ENCODE measurements at regions not wholly inside any gene's neighbourhood (a gene's known extent, or its start where the extent isn't known, plus 50 kb on each side); places are given as distances from the start of the nearest gene placed in this dataset.

DNA sequence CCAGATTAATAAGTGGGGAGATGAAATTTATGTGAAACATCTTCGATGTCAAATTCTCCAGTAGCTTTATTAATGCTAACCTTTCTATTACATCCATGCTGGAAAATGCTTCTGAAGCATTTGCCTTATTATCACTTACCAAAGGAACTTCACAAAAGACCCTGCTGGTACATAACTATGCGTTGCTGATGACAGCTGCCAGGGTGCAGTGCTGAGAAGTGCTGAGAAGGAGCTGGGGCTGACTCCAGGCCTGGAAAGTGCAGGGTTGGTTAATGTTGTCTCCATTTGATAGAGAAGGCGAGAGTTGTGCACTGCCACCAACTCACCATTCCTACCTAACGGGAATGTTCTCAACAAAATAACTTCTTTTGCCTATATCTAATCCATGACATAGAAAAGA is 736.0 kb upstream of the NR2F2 start:
- no peak for DNase-seq

DNA sequence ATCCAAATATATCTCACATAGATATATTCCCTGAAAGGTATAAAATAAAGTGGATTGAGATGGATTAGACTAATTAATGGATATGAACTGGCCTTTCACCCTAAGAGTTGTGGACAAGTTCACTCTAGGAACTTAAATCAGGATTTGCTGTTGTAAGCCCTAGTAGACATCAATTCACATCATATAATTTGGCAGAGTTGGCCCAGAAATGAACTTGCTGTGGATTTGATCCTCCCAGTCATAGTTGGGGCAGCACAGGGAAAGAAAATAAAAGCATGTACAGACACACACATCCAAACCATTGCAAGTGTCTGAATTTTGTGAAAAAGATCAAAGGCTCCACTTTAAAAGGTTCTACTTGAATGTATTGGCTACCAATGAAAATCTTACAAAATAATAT is 734.7 kb upstream of the NR2F2 start:
- no peak for DNase-seq

DNA sequence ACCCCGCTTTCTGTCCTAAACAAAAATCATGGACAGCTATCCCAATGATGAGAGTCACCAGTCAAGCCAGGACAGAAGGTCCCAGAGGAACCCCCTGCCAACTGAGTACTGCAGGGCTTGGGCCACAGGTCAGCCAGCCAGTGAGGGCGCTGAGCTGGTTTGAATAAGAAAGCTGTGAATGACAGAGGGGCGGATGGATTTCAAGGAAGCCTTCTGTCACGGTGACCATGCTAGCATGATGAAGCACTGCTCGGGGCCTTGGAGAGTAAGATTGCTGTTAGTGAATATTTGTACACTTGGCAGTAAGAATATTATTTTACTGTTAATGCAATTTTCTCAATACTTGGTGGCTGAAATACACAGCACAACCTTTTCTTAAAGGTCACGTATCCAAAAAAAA is 734.0 kb upstream of the NR2F2 start:
- DNase-seq, result no peak

DNA sequence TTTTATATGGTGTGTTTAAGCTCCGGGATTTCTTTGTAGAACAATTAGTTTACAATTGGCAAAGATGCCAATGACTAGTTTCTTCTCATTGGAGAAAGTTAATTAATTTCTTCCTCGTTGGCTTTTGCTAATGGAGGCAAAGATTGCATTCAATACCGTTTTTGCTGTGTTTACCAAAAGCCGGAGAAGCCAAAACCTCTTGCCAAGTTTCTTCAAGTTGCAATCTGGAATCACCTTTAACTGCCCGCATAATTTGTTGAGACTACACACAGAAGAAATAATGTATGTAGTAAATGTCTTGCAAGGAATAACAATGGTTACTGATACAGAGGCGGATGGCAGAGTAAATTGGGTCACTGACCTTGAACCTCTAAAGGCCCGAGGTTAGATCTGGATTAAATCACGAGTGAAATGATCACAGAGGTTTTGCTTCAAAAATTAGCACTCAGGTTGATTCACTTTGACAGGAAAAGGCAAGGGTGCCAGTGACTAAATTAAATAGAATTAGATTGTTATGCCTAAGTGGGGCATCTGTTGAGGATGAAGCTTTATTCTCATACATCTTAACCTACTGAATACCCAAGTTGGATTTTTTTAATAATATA is 732.1 kb upstream of the NR2F2 start:
- no peak for DNase-seq

DNA sequence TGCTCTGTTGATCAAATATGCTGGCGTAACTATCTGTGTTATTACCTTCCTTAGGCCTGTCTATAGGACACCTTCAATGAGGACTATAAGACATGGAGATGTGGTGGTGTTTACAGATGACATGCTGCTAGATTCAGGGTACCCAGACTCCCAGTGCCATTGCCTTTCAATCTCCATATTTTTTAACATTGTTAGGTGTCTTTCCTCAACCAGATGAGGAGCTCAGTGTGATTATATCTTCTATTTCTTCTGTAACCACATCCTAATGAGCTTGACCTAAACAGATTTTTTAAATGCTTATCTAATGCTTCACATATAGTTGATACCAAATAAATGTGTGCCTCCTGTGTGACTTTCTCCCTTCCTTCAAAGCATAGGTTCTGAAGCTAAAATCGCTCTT is 730.1 kb upstream of the NR2F2 start:
- no peak for DNase-seq

DNA sequence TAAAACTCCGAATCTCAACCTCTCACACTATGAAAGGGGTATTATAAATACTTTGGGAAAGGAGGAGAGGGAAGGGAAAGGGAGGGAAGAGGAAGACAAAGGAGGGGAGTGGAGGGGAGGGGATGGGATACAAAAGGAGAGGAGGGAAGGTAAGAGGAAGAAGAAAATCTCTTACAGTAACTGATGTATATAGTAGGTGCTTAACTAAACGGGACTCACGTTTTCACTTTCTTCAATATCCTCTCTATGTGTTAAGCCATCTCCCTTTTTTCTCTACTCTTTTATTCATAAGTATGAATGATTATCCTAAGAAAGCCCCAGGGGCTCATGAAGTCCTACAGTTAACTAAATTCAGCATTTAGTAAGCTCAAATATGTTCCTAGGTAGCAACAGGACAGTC is 729.6 kb upstream of the NR2F2 start:
- DNase-seq, result no peak

DNA sequence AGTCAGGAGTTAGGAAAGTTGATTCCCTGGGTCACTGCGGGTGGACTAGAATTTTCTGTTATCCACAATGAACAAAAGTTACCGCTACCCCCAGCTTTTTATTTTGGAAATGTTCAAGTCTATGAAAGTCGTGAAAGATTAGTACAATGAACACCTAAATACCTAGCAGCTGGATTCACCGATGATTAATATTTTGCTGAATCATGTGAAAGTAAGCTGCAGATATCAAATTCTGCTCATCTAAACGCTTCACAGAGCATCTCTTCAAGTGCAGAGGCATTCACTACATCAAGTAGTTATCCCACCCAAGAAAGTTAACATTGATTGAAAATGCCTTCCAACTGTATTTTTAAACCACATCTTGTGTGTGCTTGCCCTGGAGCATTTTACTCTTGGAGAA is 729.0 kb upstream of the NR2F2 start:
- DNase-seq, result no peak

DNA sequence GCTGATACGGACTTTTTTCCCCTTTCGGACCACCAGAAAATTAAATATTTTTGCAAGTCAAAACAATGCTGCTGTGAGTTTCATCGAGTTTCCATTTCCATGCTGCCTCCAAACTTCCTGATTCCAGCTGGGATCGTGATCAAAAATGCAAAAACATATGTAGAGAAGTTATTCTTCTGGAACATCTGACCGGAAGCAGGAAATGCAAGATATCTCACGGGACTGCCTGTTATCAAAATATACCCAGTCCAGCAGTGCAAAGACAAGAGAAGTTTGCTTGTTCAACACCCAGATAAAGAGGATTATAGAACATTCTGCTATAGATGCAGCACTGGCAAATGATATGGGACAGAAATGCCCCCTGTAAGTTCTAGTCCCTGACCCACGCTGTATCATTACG is 726.7 kb upstream of the NR2F2 start:
- no peak for DNase-seq

DNA sequence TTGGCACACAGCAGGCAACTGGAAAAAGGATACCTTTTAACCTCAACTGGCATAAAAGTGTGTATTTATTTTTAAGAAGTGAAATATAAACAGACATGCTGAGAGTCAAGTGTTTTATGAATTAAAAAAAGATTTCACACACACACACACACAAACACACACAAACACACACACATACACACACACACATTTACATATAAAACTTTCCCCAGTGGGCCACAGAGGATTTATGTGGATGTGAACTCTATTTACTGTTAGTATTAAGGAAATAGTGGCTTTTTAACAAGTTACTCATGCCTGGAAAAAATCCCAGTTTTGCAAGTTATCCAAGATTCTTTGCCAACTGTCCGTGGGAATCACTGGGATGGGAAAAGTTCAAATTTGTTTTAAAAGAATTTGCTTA is 725.9 kb upstream of the NR2F2 start:
- DNase-seq, result no peak

DNA sequence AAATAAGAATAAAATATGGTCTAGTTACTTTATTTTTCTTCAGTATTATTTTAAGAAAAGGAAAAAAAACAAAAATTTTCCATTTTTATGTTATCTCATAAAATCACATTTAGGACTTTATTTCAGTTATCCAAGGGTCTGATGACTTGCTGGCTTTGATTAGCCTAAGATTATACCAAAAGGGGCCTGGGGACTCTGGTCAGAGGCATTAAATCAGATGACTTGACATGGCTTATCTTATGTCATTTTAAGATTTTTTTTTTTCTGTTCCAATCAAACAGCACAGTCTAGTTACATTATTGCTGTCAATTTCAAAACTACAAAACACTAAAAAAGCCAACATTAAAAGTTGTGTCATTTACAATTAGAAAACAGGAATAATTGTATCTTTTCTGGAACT is 725.4 kb upstream of the NR2F2 start:
- no peak for DNase-seq

DNA sequence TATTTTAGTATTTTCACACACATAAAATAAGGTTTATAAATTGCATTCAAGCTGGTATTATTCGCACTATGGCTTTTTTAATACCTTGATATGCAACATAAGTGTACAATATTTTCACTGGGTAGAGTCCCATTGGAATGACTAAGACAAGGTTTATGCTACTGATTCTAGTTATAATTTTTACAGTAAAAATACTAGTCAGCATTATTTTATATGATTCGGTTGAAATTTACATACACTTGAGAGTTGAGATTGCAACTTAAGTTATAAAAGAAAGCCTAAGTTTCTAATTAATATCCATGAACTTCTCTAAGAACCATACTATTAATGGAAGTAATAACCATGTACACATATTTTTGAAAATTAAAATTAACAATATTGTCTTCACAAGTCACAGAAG is 723.9 kb upstream of the NR2F2 start:
- no peak for DNase-seq

DNA sequence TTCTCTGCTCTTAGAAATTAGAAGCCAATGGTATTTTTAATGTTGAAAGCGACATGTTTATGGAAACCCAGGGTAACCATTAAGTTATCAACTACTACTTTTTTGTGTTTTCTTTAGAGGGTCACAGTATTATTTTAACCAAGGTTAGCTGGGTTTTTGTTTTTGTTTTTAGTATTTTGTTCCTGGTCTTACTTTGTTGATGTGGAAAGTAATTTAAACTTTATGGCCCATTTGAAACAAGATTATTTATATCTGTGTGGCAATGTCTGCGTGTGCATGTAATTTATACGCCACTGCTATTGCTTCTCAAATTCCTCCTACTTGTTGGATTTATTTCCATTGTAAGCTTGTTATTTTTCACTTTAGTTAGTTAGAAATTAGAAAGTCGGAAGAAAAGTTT is 722.1 kb upstream of the NR2F2 start:
- DNase-seq, result no peak

DNA sequence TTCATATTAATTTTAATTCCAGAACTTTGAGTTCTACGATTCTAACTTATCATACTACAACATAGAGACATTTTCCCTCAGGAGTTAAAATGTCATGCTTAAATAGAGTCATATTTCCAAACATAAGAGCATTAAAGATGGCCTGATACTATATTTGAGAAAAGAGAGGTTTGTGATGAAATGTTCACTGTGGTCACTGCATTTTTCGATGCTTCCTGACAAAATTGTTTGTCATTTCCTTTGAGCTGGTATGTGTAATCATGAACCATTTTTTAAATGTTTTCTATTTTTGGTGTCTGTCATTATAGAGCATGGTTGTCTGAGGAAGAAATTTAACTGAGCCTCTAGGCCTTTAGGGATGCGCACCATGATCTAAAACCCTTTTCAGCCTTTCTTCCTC is 721.4 kb upstream of the NR2F2 start:
- DNase-seq, result no peak

DNA sequence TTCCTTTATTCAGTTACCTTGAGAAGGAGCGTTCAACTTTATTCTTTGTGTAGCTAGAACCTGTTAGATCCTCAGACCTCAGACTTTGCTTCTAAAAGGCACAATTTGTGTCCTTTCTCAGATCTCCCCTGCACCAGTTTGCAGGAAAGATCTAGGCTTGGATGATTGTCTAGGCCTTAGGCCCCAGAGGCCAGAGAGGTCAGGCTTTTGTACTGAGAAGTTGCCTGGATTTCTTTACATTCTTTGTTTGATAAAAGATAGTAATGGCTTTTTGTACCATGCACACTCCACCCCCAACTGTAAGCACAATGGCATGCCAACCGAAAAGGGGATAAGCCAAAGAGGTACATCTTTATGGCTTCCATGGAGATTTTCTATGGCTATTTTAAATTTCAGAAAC is 719.6 kb upstream of the NR2F2 start:
- no peak for DNase-seq

DNA sequence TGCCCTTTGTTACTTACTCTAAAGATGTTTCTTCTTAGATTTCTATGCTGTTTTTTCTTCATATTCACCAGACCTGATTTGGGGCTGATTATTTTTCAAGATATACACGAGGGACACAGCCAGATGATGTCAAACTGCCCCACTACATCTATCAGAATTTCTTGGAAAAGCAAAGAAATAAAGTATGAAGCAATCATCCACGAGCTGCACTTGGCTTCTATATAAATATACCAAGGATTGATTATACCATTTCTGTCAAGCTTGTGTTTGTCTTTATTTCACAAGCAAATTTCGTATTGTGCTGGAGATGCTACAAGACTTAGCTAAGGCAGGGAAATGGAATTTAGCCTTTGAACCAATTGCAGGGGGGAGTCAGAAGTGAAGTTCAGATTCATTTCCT is 715.1 kb upstream of the NR2F2 start:
- no peak for DNase-seq

DNA sequence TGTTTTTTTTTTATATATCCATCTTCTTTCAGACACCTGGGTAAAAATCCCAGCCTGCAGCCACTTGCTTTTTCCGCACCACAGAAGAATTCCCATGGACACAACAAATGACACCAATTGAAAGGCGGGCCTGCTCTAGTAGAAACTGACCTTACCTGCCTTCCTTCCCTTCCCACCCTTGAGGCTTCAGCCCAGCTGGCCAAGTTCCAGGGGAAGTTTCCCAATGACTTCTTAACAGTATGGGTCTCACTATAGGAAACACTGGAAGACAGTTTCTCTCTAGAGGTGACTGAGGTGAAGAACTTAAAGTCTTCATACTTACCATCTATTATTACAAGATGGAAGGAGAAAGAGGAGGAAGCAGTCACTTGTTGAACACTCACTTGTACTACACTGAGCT is 714.2 kb upstream of the NR2F2 start:
- DNase-seq, result no peak

DNA sequence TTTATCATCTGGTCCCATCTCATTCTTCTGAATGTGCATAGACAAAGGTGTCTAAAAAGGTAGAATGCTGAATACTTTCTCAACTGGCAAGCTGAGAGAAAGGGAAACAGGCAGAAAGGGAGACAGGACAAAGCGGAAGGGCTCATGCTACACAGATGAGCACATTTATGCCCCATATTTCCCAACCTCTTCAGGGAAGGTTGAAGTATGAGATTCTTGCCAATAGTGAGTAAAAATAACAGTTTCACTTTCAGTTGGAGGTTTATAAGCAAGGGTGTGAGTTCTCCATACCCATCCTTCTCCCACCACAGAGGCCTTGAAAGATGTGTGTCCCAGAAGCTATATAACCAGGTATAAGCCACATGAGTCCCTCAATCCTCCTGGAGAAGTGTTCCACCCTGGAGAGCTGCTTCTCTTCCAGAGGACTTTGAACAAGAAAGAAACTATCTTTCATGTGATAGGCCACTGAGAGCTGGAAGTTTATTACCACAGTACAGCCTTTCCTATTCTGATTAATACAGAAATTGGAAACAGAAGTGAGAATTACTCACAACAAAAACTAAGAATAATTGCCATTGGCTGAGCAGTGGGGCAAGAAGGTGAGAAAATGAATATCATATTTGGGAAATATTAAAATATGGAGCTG is 709.4 kb upstream of the NR2F2 start:
- DNase-seq, result no peak

DNA sequence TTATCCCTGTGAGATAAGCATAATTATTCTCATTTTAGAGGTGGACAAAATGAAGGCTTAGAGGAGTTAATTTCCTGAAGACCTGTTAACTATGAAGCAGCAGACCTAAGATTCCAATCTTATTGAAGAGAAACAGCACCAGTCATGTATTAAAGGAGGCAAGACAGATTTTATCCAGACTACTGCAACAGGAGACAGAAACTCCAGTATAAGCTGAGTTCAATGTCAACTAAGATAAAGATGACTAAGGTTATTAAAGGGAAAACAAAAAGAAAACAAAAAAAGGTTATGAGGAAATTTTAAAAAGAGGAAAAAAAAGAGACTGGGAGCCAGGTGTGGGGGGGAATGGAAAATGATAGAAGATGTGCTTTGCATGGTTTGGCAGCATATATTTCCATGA is 707.7 kb upstream of the NR2F2 start:
- DNase-seq, result no peak

DNA sequence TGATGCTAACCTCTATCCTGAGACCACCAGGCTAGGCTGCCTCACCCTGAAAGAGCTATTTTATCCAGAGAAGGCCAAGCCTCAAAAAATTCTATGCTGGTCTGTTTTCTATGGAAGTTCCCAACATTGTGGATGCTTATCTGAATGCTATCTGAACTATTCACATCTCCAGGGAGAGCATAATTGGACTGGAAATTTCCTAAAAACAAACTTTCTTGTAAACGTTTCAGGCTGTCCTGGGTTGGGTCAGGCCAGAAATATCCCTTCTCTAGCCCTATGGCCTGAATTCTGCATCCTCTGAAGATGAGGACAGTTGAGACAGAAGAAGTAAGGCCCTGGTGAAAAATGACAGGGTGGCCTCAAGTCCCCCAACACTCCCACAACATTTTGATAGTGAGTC is 706.4 kb upstream of the NR2F2 start:
- no peak for DNase-seq

DNA sequence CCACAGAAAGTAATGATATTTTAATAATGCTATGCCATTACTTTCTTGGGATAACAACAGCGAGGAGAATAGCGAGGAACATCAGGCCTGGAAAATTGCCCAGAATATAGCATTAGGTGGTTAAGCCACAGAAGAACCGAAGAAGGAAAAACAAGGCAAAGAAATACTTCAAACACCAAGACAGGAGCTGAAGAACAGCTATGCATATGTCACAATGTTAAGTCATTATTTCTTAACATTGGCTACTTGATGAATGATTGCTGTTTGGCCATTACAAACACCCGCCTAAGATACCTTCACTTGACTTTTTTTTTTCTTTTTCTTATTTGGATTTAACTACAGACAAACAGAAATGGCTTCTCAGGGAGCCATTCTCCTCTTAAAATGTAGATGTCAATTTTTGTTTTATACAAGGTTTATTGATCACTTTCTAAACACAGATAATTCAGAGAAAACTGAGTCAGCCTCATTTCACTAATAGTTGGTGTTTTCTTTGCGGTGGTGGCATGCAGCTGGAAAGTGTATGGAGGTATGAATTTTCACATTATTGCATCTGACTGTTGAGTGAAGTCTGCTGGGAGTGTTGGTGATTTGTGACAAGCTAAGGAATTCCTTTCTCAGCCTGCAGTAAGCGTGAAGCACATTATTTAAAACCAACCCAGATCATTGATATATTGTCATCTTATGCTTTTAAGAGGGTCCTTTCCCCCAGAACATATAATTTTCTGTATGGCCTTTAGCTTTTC is 705.7 kb upstream of the NR2F2 start:
- no peak for DNase-seq

DNA sequence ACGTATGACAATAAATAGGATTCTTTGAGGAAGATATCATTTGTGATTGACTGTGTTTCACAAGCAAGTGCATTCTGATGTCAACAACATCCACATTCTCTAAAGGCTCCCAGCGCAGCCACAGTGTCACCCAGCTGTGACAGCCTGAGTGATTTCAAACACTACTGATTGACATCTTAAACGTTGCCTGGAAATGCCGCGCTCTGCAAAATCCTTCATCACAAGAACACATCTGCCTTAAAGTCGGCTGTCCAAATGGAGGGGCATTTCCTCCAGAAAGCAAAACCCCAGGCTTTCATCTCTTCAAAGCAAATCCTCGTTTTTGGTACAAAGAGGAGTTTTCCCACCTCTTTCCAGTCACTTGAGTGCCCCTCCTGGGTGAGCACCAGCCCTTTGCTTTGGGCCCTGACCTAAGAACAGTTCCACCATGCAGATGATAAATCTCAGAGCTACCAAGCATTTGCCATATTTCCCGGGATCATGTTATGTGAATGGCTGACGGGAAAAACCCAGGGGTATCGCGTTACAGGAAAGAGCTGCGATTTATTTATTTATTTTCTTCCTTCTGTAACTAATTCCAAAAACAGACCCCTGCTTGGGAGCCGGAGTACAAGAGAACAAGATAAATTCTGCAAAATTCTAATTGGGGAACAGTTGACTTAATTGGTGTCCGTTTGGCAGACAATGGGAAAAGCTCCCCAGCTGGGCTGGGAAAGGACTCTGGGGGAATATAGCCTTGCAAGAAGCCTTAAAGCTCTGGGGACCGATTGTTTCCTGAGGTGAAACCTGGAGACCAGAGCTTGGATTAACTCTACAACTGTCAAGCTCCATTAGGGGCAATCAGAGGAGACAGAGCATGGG is 703.8 kb upstream of the NR2F2 start:
- no peak for DNase-seq

DNA sequence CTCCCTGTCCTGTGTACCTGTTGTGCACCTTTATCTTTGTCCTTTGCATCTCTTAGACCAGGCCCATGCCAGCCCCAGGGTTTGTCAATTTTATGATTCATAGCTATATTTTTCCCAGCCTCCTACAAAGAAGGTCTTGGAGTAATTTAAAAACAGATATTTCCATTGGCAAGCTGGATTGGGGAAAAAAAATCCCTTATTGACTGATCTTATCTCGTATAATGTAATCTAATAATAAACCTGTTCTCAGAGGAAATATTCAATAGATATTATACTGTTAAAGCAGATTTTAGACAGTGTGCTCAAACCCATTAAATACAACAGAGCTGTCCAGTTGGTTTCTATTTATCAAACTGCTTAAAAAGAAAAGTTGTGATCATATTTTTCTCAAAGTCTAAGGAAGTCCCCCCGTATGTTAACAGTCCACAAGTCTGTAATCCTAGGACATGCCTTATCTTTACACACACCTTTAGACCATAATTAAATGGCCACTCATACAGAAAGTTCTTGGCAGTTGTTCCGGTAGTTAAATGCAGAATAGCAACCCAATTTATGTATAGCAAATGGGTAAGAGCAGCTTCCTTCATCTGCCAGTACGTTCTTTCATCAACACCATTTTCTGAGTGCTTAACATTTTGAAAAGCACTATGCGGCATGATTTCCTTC is 700.9 kb upstream of the NR2F2 start:
- no peak for DNase-seq

DNA sequence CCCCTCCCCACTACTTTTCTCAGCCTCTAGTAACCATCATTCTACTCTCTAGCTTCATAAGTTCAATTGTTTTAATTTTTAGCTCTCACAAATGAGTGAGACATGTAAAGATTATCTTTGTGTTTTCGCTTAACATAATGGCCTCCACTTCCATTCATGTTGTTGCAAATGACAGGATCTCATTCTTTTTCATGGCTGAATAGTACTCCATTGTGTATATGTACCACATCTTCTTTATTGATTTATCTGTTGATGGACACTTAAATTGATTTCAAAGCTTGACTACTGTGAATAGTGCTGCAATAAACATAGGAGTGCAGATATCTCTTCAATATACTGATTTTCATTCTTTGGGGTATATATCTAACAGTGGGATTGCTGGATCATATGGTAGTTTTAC is 699.8 kb upstream of the NR2F2 start:
- DNase-seq, result no peak
